Activated CD8-positive, alpha-beta T cell treated with anti-CD3 and anti-CD28 coated beads for 36 hours (primary cell): ENCODE measurements at regions not wholly inside any gene's neighbourhood (a gene's known extent, or its start where the extent isn't known, plus 50 kb on each side); places are given as distances from the start of the nearest gene placed in this dataset.

ENCODE experiments used
- ATAC-seq: fragments of 200-7000 bp; cut with Tn5 transposase; one replicate; pipeline ENCODE4 v1.10.0; 2021; ENCODE audit warnings: mild to moderate bottlenecking, moderate library complexity
- CTCF ChIA-PET: fragments of 350-600 bp; sonication (Branson Sonifier 250); formaldehyde crosslinking; loops from one replicate; lab custom pipeline; 2021; ENCODE audit warnings: antibody characterized with exemption; lab: Charles Lee
- POLR2A ChIA-PET: fragments of 350-600 bp; sonication (Branson Sonifier 250); formaldehyde crosslinking; loops from one replicate; lab custom pipeline; 2021; ENCODE audit warnings: antibody characterized with exemption; lab: Charles Lee
- DNase-seq: peaks from one replicate; pipeline ENCODE4 v3.0.0-alpha.2; 2020
- H3K27ac Mint-ChIP-seq: one replicate; pipeline ENCODE4 v1.8.0; 2021; ENCODE audit warnings: mild to moderate bottlenecking, mixed read lengths
- H3K27me3 Mint-ChIP-seq: one replicate; pipeline ENCODE4 v1.8.0; 2021; ENCODE audit warnings: mixed read lengths
- H3K36me3 Mint-ChIP-seq: one replicate; pipeline ENCODE4 v1.8.0; 2021; ENCODE audit warnings: low read depth, mixed read lengths
- H3K4me1 Mint-ChIP-seq: one replicate; pipeline ENCODE4 v1.8.0; 2021; ENCODE audit warnings: low read depth, mixed read lengths
- H3K4me3 Mint-ChIP-seq: one replicate; pipeline ENCODE4 v1.8.0; 2021; ENCODE audit warnings: mild to moderate bottlenecking, moderate library complexity, mixed read lengths
- H3K9me3 Mint-ChIP-seq: one replicate; pipeline ENCODE4 v1.8.0; 2021; ENCODE audit warnings: mixed read lengths
- CTCF ChIP-seq: fragments of 200-600 bp; IDR thresholded peaks from one replicate; pipeline ENCODE4 v1.8.0; 2022; ENCODE audit warnings: antibody characterized with exemption, mild to moderate bottlenecking
- intact Hi-C: fragments of 100-400 bp; cut with micrococcal nuclease; formaldehyde crosslinking; loops from one replicate; pipeline ENCODE4 v1.10.0; 2022

GRCh38 chrX:30060718-30061117, 154.6 kb upstream of the MAGEB2 start:
- Mint-ChIP-seq H3K36me3 (no peaks in the 10 kb centered on the region), H3K4me3 (no peak overlapping the region), H3K9me3 (no peaks in the 10 kb centered on the region), H3K4me1 (no peaks in the 10 kb centered on the region), H3K27ac (no peak overlapping the region), H3K27me3 (no peaks in the 10 kb centered on the region)
- no peak for TF ChIP-seq CTCF
- no peak for DNase-seq
- CTCF ChIA-PET = no interaction called here
- no peak for ATAC-seq
- intact Hi-C loops = no loop called here
- POLR2A ChIA-PET = no interaction called here

GRCh38 chrX:30065226-30065625, 150.1 kb upstream of the MAGEB2 start:
- Mint-ChIP-seq H3K27me3 (no peaks in the 10 kb centered on the region), H3K36me3 (no peaks in the 10 kb centered on the region), H3K4me3 (no peak overlapping the region), H3K9me3 (no peaks in the 10 kb centered on the region), H3K27ac (no peak overlapping the region), H3K4me1 (no peaks in the 10 kb centered on the region)
- CTCF ChIA-PET = no interaction called here
- intact Hi-C loops = no loop called here
- POLR2A ChIA-PET = no interaction called here
- ATAC-seq (no peak), DNase-seq (no peak)
- TF ChIP-seq CTCF = no peak

GRCh38 chrX:30067677-30068076, 147.7 kb upstream of the MAGEB2 start:
- Mint-ChIP-seq H3K9me3 (no peaks in the 10 kb centered on the region), H3K27me3 (no peaks in the 10 kb centered on the region), H3K36me3 (no peaks in the 10 kb centered on the region), H3K4me1 (no peaks in the 10 kb centered on the region), H3K4me3 (no peak overlapping the region), H3K27ac (no peak overlapping the region)
- no peak for ATAC-seq
- TF ChIP-seq CTCF = no peak
- CTCF ChIA-PET = no interaction called here
- intact Hi-C loops = no loop called here
- POLR2A ChIA-PET = no interaction called here
- no peak for DNase-seq

GRCh38 chrX:30085571-30085970, 129.8 kb upstream of the MAGEB2 start:
- no peak for DNase-seq
- TF ChIP-seq CTCF = no peak
- Mint-ChIP-seq H3K27ac (no peak overlapping the region), H3K4me1 (no peaks in the 10 kb centered on the region), H3K36me3 (no peaks in the 10 kb centered on the region), H3K27me3 (no peaks in the 10 kb centered on the region), H3K4me3 (no peak overlapping the region), H3K9me3 (peaks cover 2% of the 10 kb centered on the region)
- intact Hi-C loops = no loop called here
- no peak for ATAC-seq
- POLR2A ChIA-PET = no interaction called here
- CTCF ChIA-PET = no interaction called here

GRCh38 chrX:30111431-30111830, 103.9 kb upstream of the MAGEB2 start:
- Mint-ChIP-seq H3K27me3 (no peaks in the 10 kb centered on the region), H3K4me1 (no peaks in the 10 kb centered on the region), H3K36me3 (no peaks in the 10 kb centered on the region), H3K9me3 (no peaks in the 10 kb centered on the region), H3K27ac (no peak overlapping the region), H3K4me3 (no peak overlapping the region)
- ChIA-PET POLR2A (no interaction called here), CTCF (no interaction called here)
- DNase-seq = no peak
- intact Hi-C loops = no loop called here
- TF ChIP-seq CTCF = no peak
- ATAC-seq = no peak
